ENCODE measurements at regions not wholly inside any gene's neighbourhood (a gene's known extent, or its start where the extent isn't known, plus 50 kb on each side); places are given as distances from the start of the nearest gene placed in this dataset.

DNA sequence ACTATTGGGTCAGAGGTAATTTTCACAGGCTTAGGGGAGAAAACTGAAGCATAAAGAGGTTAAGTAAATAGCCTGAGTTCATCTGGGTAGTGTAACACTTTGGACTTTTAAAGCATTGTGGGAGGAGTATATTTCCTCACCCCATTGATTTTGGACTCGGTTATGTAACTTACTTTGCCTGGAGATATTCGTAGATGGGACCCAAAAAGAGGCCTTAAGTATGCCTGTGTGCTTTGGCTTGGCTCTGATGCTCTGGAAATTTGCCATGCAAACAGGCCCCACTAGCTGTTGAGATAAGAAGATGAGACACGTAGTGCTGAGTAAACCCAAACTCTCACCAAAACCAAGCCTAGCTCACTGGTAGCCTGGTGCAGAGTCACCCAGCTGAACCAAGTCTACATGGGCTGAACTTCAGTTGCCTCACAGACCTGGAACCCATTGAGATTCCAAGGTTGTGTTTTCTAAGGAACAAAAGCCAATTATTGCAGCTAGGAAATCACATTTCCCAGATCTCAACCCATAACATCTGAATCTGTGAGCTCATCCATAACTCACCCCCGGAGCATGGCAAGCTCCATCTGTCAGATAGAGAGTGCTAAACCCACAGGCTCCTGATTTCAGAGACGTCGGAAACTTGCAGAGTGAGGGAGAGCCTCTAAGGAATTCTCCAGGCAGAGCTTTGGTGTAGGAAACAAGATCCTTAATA is 536.0 kb upstream of the C16orf82 start:
- CTCF ChIA-PET: no interaction called here
- no peak for TF ChIP-seq EZH2 (IDR thresholded peaks at IDR 0.05; ENCODE audit: borderline replicate concordance, low read depth, low read length, poor library complexity, severe bottlenecking)
- TF ChIP-seq, protein P1, sequence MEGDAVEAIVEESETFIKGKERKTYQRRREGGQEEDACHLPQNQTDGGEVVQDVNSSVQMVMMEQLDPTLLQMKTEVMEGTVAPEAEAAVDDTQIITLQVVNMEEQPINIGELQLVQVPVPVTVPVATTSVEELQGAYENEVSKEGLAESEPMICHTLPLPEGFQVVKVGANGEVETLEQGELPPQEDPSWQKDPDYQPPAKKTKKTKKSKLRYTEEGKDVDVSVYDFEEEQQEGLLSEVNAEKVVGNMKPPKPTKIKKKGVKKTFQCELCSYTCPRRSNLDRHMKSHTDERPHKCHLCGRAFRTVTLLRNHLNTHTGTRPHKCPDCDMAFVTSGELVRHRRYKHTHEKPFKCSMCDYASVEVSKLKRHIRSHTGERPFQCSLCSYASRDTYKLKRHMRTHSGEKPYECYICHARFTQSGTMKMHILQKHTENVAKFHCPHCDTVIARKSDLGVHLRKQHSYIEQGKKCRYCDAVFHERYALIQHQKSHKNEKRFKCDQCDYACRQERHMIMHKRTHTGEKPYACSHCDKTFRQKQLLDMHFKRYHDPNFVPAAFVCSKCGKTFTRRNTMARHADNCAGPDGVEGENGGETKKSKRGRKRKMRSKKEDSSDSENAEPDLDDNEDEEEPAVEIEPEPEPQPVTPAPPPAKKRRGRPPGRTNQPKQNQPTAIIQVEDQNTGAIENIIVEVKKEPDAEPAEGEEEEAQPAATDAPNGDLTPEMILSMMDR (conservative IDR thresholded peaks at IDR 0.05; ENCODE audit: low read depth, low read length): no peak
- POLR2A ChIA-PET (ENCODE audit: low non-redundant PET): no interaction called here

DNA sequence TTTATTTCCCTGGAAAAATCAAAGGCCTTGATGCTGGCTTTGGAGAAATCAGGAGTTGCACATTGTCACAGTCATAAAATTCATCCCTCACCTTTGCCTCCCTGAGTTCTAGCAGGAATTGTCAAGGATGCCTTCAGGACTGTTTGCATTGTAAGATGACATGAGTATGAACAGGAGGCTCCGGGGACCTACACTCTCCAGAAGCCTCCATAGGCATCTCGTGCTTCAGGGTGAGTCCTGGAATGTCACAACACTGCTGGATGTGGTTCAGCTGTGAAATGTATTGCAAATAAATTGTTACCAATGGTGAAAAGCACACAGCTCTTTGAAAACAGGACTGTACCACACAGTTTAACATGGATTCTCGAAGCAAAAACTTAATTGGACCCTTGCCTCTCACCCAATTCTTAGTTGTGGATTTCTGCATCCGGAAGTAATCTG is 535.4 kb upstream of the C16orf82 start:
- no peaks in the 10 kb centered on the region for H3K4me1 ChIP-seq (ENCODE audit: insufficient read depth, low read length, poor library complexity, severe bottlenecking)
- no peaks in the 10 kb centered on the region for H3K9me3 ChIP-seq (ENCODE audit: low read depth, low read length, poor library complexity, severe bottlenecking)
- no TSS peak for BruUV-seq (replicated peaks)
- no peaks in the 10 kb centered on the region for H3K36me3 ChIP-seq (ENCODE audit: insufficient read depth, low read length, poor library complexity, severe bottlenecking)
- no peak for DNase-seq (ENCODE audit: low spot score)
- POLR2A ChIA-PET (ENCODE audit: low non-redundant PET): no interaction called here
- TF ChIP-seq, protein P1 (conservative IDR thresholded peaks at IDR 0.05; ENCODE audit: low read depth, low read length): no peak
- TF ChIP-seq EZH2 (IDR thresholded peaks at IDR 0.05; ENCODE audit: borderline replicate concordance, low read depth, low read length, poor library complexity, severe bottlenecking): no peak
- no peak overlapping the region for H3K27ac ChIP-seq (ENCODE audit: low read depth, low read length, poor library complexity, severe bottlenecking)
- CTCF ChIA-PET: no interaction called here
- H3K27me3 ChIP-seq (replicated peaks; ENCODE audit: insufficient read depth, low read depth, low read length, poor library complexity): peaks cover 9% of the 10 kb centered on the region
- H3K4me3 ChIP-seq (ENCODE audit: low read depth, low read length, poor library complexity, severe bottlenecking): no peak overlapping the region
- intact Hi-C loops (cut with micrococcal nuclease; ENCODE audit: unreplicated experiment): no loop called here

More for the DNA sequence above, 536.0 kb upstream of the C16orf82 start:
- no TSS peak for BruUV-seq (replicated peaks)
- Histone ChIP-seq H3K27ac (ENCODE audit: low read depth, low read length, poor library complexity, severe bottlenecking) (no peak overlapping the region), H3K4me1 (ENCODE audit: insufficient read depth, low read length, poor library complexity, severe bottlenecking) (no peaks in the 10 kb centered on the region), H3K9me3 (ENCODE audit: low read depth, low read length, poor library complexity, severe bottlenecking) (no peaks in the 10 kb centered on the region), H3K27me3 (replicated peaks; ENCODE audit: insufficient read depth, low read depth, low read length, poor library complexity) (peaks cover 7% of the 10 kb centered on the region), H3K36me3 (ENCODE audit: insufficient read depth, low read length, poor library complexity, severe bottlenecking) (no peaks in the 10 kb centered on the region), H3K4me3 (ENCODE audit: low read depth, low read length, poor library complexity, severe bottlenecking) (no peak overlapping the region)
- intact Hi-C loops (cut with micrococcal nuclease; ENCODE audit: unreplicated experiment): no loop called here
- DNase-seq (ENCODE audit: low spot score): no peak

DNA sequence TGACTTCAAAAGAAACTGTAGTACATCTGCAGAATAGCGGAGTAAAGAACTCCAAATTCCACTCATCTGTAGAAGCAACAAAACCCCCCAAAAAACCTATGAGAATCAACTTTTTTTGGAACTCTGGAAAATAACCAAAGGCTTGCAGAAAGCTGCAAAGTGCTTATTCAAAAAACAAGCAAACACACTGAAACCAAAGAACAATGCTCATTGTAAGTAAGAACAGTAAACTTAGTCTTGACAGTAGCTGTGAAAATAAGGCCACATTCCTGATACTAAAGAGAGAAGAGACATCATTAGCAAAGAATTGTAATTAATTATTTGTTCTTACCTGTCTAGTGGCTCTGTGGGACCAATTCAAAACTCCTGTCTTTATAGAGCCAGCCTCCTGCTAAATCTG is 534.3 kb upstream of the C16orf82 start:
- DNase-seq (ENCODE audit: low spot score): no peak
- no peaks in the 10 kb centered on the region for H3K9me3 ChIP-seq (ENCODE audit: low read depth, low read length, poor library complexity, severe bottlenecking)
- H3K36me3 ChIP-seq (ENCODE audit: insufficient read depth, low read length, poor library complexity, severe bottlenecking): no peaks in the 10 kb centered on the region
- H3K27ac ChIP-seq (ENCODE audit: low read depth, low read length, poor library complexity, severe bottlenecking): no peak overlapping the region
- no peak overlapping the region for H3K4me3 ChIP-seq (ENCODE audit: low read depth, low read length, poor library complexity, severe bottlenecking)
- peaks cover 12% of the 10 kb centered on the region for H3K27me3 ChIP-seq (replicated peaks; ENCODE audit: insufficient read depth, low read depth, low read length, poor library complexity)
- no peaks in the 10 kb centered on the region for H3K4me1 ChIP-seq (ENCODE audit: insufficient read depth, low read length, poor library complexity, severe bottlenecking)
- POLR2A ChIA-PET (ENCODE audit: low non-redundant PET): no interaction called here
- intact Hi-C loops (cut with micrococcal nuclease; ENCODE audit: unreplicated experiment): no loop called here
- CTCF ChIA-PET: no interaction called here
- TF ChIP-seq, protein P1 (conservative IDR thresholded peaks at IDR 0.05; ENCODE audit: low read depth, low read length): no peak
- no peak for TF ChIP-seq EZH2 (IDR thresholded peaks at IDR 0.05; ENCODE audit: borderline replicate concordance, low read depth, low read length, poor library complexity, severe bottlenecking)
- BruUV-seq (replicated peaks): no TSS peak
